Liver (tissue), 8 donors: ENCODE measurements at regions not wholly inside any gene's neighbourhood (a gene's known extent, or its start where the extent isn't known, plus 50 kb on each side); places are given as distances from the start of the nearest gene placed in this dataset.

Experiments
- DNase-seq: peaks from one replicate; pipeline ENCODE4 v3.0.0-alpha.2; 2017; ENCODE audit warnings: low spot score
- H3K27ac ChIP-seq, 2 donors: one replicate each; pipeline ENCODE4 v1.7.0; 2013; ENCODE audit warnings: inconsistent platforms in 2 of 2, low read length in 2 of 2, control low read depth in 1 of 2, low read depth in 1 of 2, mild to moderate bottlenecking in 1 of 2
- H3K27me3 ChIP-seq, 4 donors: one replicate each; pipeline versions ENCODE4 v1.6.1 to v1.7.0; 2013; ENCODE audit warnings: low read length in 3 of 4, inconsistent platforms in 1 of 4, mild to moderate bottlenecking in 1 of 4, moderate library complexity in 1 of 4; ENCODE audit not compliant: control insufficient read depth in 4 of 4, insufficient read depth in 4 of 4
- H3K36me3 ChIP-seq, 4 donors: one replicate each; pipeline versions ENCODE4 v1.6.1 to v1.7.0; 2013; ENCODE audit warnings: low read length in 3 of 4, mild to moderate bottlenecking in 3 of 4, low read depth in 1 of 4, moderate library complexity in 1 of 4; ENCODE audit not compliant: control insufficient read depth in 4 of 4, insufficient read depth in 3 of 4
- H3K4me1 ChIP-seq, 4 donors: one replicate each; pipeline versions ENCODE4 v1.6.1 to v1.7.0; 2013; ENCODE audit warnings: low read length in 3 of 4, mild to moderate bottlenecking in 3 of 4, moderate library complexity in 1 of 4; ENCODE audit not compliant: control insufficient read depth in 4 of 4, insufficient read depth in 4 of 4
- H3K4me3 ChIP-seq, 3 donors: one replicate each; pipeline versions ENCODE4 v1.6.1 to v1.7.0; 2013; ENCODE audit warnings: low read length in 3 of 3, control low read depth in 1 of 3, low read depth in 1 of 3, mild to moderate bottlenecking in 1 of 3
- H3K9ac ChIP-seq, 2 donors: one replicate each; pipeline ENCODE4 v1.7.0; 2013; ENCODE audit warnings: low read length in 2 of 2, mild to moderate bottlenecking in 2 of 2, moderate library complexity in 2 of 2, control low read depth in 1 of 2, low read depth in 1 of 2
- H3K9me3 ChIP-seq, 4 donors: one replicate each; pipeline versions ENCODE4 v1.6.1 to v1.7.0; 2013; ENCODE audit warnings: low read length in 3 of 4; ENCODE audit not compliant: control insufficient read depth in 4 of 4
- CTCF ChIP-seq: fragments of 150-350 bp; IDR thresholded peaks from 2 replicates; pipeline ENCODE4 v1.5.1; 2017; ENCODE audit warnings: improper control_type of control experiment, low read depth, low read length; ENCODE audit not compliant: missing input control
- EGR1 ChIP-seq, 2 donors: IDR thresholded peaks; 2 replicates each; pipeline ENCODE4 v1.6.1; 2016 to 2018; ENCODE audit warnings: antibody characterized with exemption in 2 of 2, low read depth in 2 of 2
- FOXA1 ChIP-seq: IDR thresholded peaks from 2 replicates; pipeline ENCODE4 v1.6.1; 2016; ENCODE audit warnings: antibody characterized with exemption
- FOXA2 ChIP-seq: IDR thresholded peaks from 2 replicates; pipeline ENCODE4 v1.6.1; 2016; ENCODE audit warnings: antibody characterized with exemption
- GABPA ChIP-seq, 2 donors: IDR thresholded peaks in 1 of 2; conservative IDR thresholded peaks in 1 of 2; 2 replicates each; pipeline ENCODE4 v1.6.1; 2016; ENCODE audit warnings: antibody characterized with exemption in 2 of 2, mild to moderate bottlenecking in 1 of 2, moderate library complexity in 1 of 2
- HNF4A ChIP-seq, 2 donors: conservative IDR thresholded peaks; 2 replicates each; pipeline ENCODE4 v1.6.1; 2016; ENCODE audit warnings: antibody characterized with exemption in 2 of 2, mild to moderate bottlenecking in 2 of 2
- HNF4G ChIP-seq: IDR thresholded peaks from 2 replicates; pipeline ENCODE4 v1.6.1; 2016; ENCODE audit warnings: antibody characterized with exemption
- JUND ChIP-seq, 2 donors: IDR thresholded peaks; 2 replicates each; pipeline ENCODE4 v1.6.1; 2016; ENCODE audit warnings: antibody characterized with exemption in 2 of 2
- MAX ChIP-seq: IDR thresholded peaks from 2 replicates; pipeline ENCODE4 v1.6.1; 2016; ENCODE audit warnings: antibody characterized with exemption
- NR2F2 ChIP-seq: IDR thresholded peaks from 2 replicates; pipeline ENCODE4 v1.6.1; 2016; ENCODE audit warnings: antibody characterized with exemption
- RAD21 ChIP-seq, 2 donors: IDR thresholded peaks; 2 replicates each; pipeline ENCODE4 v1.6.1; 2016; ENCODE audit warnings: antibody characterized with exemption in 2 of 2, mild to moderate bottlenecking in 2 of 2
- REST ChIP-seq: IDR thresholded peaks from 2 replicates; pipeline ENCODE4 v1.6.1; 2016; ENCODE audit warnings: antibody characterized with exemption, mild to moderate bottlenecking
- RXRA ChIP-seq, 2 donors: IDR thresholded peaks; 2 replicates each; pipeline ENCODE4 v1.6.1; 2017 to 2018; ENCODE audit warnings: antibody characterized with exemption in 2 of 2, mild to moderate bottlenecking in 1 of 2
- SP1 ChIP-seq: IDR thresholded peaks from 2 replicates; pipeline ENCODE4 v1.6.1; 2018; ENCODE audit warnings: antibody characterized with exemption, mild to moderate bottlenecking
- TAF1 ChIP-seq: conservative IDR thresholded peaks from 2 replicates; pipeline ENCODE4 v1.6.1; 2016; ENCODE audit warnings: antibody characterized with exemption, mild to moderate bottlenecking
- YY1 ChIP-seq: IDR thresholded peaks from 2 replicates; pipeline ENCODE4 v1.6.1; 2016; ENCODE audit warnings: antibody characterized with exemption, mild to moderate bottlenecking
- WGBS: extraction: QIAGEN DNeasy Blood & Tissue Kit; methylation state at CpG from one replicate; pipeline ENCODE4 v1.1.7; 2013; 5-methylcytosine and 5-hydroxymethylcytosine counted together
- TF ChIP-seq, protein P1 (sequence below): IDR thresholded peaks from 2 replicates; pipeline ENCODE4 v1.6.1; 2016; ENCODE audit warnings: antibody characterized with exemption
- TF ChIP-seq, protein P2 (sequence below): IDR thresholded peaks from 2 replicates; pipeline ENCODE4 v1.6.1; 2016; ENCODE audit warnings: antibody characterized with exemption
- donor health status: healthy.
- donor health status: healthy.
- donor health status: healthy.
- donor health status: healthy.
- donor health status: healthy.

DNA sequence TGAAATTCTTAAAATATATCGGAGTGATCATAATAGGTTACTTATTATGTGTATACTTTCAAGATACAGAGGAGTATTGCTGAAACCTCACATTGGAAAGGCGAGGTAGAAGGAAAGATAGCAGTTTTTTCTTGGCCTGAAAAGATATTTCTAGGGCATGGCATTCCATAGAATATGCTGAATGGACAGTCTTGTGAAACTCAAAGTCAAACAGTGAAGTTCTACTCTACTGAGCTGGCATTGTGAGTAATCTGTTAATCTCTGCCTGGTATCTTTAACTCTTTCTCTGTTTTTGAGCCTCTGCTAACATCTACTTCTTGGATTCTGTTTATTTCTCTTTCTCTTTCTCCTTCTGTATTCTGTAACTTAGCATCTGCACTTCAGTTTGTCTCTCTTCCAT is 176.3 kb upstream of the ZBTB20 start:
- DNase-seq = no peak
- no peak overlapping the region for H3K4me3 ChIP-seq
- H3K36me3 ChIP-seq = no peaks in the 10 kb centered on the region
- 58% methylated on average over 2 of the region's 2 CpGs for WGBS
- peaks cover 0 to 3% (median 0%) of the 10 kb centered on the region in 4 donors for H3K9me3 ChIP-seq
- TF ChIP-seq, protein P1, sequence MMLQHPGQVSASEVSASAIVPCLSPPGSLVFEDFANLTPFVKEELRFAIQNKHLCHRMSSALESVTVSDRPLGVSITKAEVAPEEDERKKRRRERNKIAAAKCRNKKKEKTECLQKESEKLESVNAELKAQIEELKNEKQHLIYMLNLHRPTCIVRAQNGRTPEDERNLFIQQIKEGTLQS = no peak
- no peak for TF ChIP-seq NR2F2
- TF ChIP-seq, protein P2, sequence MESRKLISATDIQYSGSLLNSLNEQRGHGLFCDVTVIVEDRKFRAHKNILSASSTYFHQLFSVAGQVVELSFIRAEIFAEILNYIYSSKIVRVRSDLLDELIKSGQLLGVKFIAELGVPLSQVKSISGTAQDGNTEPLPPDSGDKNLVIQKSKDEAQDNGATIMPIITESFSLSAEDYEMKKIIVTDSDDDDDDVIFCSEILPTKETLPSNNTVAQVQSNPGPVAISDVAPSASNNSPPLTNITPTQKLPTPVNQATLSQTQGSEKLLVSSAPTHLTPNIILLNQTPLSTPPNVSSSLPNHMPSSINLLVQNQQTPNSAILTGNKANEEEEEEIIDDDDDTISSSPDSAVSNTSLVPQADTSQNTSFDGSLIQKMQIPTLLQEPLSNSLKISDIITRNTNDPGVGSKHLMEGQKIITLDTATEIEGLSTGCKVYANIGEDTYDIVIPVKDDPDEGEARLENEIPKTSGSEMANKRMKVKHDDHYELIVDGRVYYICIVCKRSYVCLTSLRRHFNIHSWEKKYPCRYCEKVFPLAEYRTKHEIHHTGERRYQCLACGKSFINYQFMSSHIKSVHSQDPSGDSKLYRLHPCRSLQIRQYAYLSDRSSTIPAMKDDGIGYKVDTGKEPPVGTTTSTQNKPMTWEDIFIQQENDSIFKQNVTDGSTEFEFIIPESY = no peak
- no peak for TF ChIP-seq HNF4G
- TF ChIP-seq YY1 = no peak
- TF ChIP-seq HNF4A (conservative IDR thresholded peaks at IDR 0.05) = no peak
- no peak for TF ChIP-seq REST
- TF ChIP-seq EGR1 (IDR thresholded peaks at IDR 0.05; ENCODE audit: low read depth in 2 of 2) = no peak
- no peak for TF ChIP-seq GABPA (IDR thresholded peaks at IDR 0.05 in 1 of 2, conservative IDR thresholded peaks at IDR 0.05 in 1 of 2)
- no peaks in the 10 kb centered on the region for H3K27me3 ChIP-seq
- no peaks in the 10 kb centered on the region for H3K4me1 ChIP-seq
- H3K9ac ChIP-seq = no peak overlapping the region
- no peak overlapping the region for H3K27ac ChIP-seq

DNA sequence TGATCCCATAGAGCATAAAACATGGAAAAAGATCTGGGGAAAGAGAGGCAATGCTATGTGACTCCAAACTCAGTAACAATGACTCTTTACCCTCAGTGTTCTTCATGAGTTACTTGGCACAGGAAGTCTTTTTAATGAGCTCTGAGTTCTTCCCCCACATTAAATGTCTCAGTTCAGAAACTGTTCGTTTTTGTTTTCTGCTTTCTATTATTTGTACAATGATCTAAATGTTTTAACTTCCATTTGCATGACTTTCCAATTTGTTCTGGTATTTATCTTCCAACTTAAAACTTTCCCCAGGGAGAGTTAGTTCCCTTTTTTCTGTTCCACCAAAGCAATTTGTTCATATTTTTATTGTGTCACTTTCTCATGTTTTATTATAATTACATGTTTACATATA is 177.0 kb upstream of the ZBTB20 start:
- Histone ChIP-seq H3K36me3 (no peaks in the 10 kb centered on the region), H3K27me3 (no peaks in the 10 kb centered on the region), H3K9ac (no peak overlapping the region), H3K4me1 (no peaks in the 10 kb centered on the region), H3K27ac (no peak overlapping the region), H3K4me3 (no peak overlapping the region), H3K9me3 (peaks cover 0 to 3% (median 0%) of the 10 kb centered on the region in 4 donors)
- 19% methylated on average over 1 of the region's 1 CpG for WGBS
- DNase-seq = no peak
- TF ChIP-seq GABPA (IDR thresholded peaks at IDR 0.05 in 1 of 2, conservative IDR thresholded peaks at IDR 0.05 in 1 of 2) (no peak), HNF4A (conservative IDR thresholded peaks at IDR 0.05) (no peak), REST (no peak), SP1 (no peak), MAX (no peak), FOXA1 (no peak), HNF4G (no peak), RXRA (IDR thresholded peaks at IDR 0.05) (no peak), JUND (IDR thresholded peaks at IDR 0.05) (no peak), RAD21 (IDR thresholded peaks at IDR 0.05) (no peak), CTCF (no peak), TAF1 (no peak), EGR1 (IDR thresholded peaks at IDR 0.05; ENCODE audit: low read depth in 2 of 2) (no peak), NR2F2 (no peak), FOXA2 (no peak)
- TF ChIP-seq, protein P1 = no peak
- TF ChIP-seq, protein P2 = no peak
